Heart left ventricle (tissue), 13 donors: ENCODE measurements at regions not wholly inside any gene's neighbourhood (a gene's known extent, or its start where the extent isn't known, plus 50 kb on each side); places are given as distances from the start of the nearest gene placed in this dataset.

ENCODE experiments used
- POLR2A ChIP-seq, 2 donors: fragments of 450-650 bp; IDR thresholded peaks; one replicate each; pipeline ENCODE4 v1.6.1; 2017; ENCODE audit warnings: antibody characterized with exemption in 2 of 2, mild to moderate bottlenecking in 2 of 2, moderate library complexity in 2 of 2
- TF ChIP-seq, protein P1 (sequence below), 12 donors: fragments of 200-600 bp; sonication (generic) in 4 of 12; IDR thresholded peaks; one replicate each; pipeline versions ENCODE4 v1.5.0 to v1.8.0; 2018 to 2022; ENCODE audit warnings: antibody characterized with exemption in 12 of 12, mild to moderate bottlenecking in 5 of 12
- donor health status: ischemic (EF 13 %, LVEDD 7.1; RV severe dilation, severe dysfunction).
- donor health status: DM: no; HTN: yes; CAD: no.
- donor health status: DM: no; HTN: no; CAD: no.
- donor health status: ischemic (EF 25% LVEDD 6.9; RV normal size, moderate dysfunction).
- donor health status: ischemic (EF 25% LVEDD 5.7; RV mildly dilated, moderate dysfunction).
- donor health status: ischemic (EF 35%, LVEDD 5.7; RV mildly dilated, moderate dysfunction).
- donor health status: nonischemic (EF 11% LVEDD 7.7; RV severe dilation, severe dysfunction).
- donor health status: DM: yes; HTN: yes; CAD: no.
- donor health status: PGD.
- donor health status: ischemic (EF 29% LVEDD 5.4; RV normal size, mild dysfunction).
- donor health status: nonischemic (EF 23%, LVEDD 6.1; RV moderate dilation, normal function).

DNA sequence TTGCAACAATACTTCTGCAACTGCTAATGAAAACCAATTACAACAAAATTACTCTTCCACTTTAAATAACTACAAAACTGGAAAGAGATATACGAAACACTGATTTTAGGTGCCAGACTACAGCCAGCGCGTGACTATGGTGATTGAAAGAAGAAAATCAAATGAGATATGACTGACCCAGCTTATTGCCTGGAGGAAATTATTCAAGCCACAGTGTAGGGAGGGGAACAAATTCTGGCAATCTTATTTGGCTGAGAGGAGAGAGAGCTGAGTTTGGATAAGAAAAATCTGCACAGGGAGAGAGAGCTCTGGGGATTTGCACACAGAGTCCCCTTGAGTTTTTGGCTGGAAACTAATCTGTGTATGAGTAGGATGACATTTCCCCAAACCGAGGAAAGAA is 470.3 kb upstream of the FRG2C start:
- TF ChIP-seq, protein P1, sequence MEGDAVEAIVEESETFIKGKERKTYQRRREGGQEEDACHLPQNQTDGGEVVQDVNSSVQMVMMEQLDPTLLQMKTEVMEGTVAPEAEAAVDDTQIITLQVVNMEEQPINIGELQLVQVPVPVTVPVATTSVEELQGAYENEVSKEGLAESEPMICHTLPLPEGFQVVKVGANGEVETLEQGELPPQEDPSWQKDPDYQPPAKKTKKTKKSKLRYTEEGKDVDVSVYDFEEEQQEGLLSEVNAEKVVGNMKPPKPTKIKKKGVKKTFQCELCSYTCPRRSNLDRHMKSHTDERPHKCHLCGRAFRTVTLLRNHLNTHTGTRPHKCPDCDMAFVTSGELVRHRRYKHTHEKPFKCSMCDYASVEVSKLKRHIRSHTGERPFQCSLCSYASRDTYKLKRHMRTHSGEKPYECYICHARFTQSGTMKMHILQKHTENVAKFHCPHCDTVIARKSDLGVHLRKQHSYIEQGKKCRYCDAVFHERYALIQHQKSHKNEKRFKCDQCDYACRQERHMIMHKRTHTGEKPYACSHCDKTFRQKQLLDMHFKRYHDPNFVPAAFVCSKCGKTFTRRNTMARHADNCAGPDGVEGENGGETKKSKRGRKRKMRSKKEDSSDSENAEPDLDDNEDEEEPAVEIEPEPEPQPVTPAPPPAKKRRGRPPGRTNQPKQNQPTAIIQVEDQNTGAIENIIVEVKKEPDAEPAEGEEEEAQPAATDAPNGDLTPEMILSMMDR (IDR thresholded peaks at IDR 0.05): no peak
- TF ChIP-seq POLR2A (IDR thresholded peaks at IDR 0.05): no peak
